Embryonic facial prominence (tissue), 1 donor: ENCODE measurements at regions not wholly inside any gene's neighbourhood (a gene's known extent, or its start where the extent isn't known, plus 50 kb on each side); places are given as distances from the start of the nearest gene placed in this dataset.
"Not testable (repeated sequence)": the region's sequence is repeated elsewhere in the genome, so short reads cannot be mapped to it uniquely, and the experiment has no call there.

ENCODE experiments used
- DNase-seq: peaks from one replicate; pipeline ENCODE4 v3.0.0-alpha.2; 2016; ENCODE audit errors: extremely low spot score

DNA sequence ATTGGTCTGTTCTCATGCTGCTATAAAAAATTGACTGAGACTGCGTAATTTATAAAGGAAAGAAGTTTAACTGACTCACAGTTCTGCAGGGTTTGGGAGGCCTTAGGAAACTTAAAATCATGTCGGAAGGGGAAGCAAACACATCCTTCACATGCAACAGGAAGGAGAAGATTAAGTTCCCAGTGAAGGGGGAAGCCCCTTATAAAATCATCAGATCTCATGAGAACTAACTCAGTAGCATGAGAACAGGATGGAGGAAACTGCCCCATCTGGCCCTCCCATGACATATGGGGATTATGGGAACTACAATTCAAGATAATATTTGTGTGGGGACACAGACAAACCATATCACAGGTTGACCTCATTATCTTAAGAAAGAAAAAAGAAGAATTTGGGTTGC is 134.5 kb downstream of the PPP1R3A start:
- no peak for DNase-seq

DNA sequence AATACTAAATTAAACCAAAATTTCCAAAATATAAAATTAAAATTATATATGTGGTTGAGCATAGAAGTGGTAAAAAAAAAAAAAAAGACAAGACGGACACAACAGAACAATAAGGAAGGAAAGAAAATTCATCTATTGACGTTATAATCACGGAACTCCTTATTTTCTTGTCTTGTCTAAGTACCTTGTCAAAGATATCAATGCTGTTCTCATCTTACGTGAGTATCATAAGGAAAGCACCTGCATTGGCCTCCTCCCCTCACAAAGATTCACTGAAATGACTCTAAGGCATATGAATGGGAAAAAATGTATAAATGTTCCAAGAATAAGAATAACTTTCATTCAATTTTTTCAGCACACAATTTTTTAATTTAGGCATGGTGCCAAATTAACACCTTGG is 135.4 kb downstream of the PPP1R3A start:
- no peak for DNase-seq

DNA sequence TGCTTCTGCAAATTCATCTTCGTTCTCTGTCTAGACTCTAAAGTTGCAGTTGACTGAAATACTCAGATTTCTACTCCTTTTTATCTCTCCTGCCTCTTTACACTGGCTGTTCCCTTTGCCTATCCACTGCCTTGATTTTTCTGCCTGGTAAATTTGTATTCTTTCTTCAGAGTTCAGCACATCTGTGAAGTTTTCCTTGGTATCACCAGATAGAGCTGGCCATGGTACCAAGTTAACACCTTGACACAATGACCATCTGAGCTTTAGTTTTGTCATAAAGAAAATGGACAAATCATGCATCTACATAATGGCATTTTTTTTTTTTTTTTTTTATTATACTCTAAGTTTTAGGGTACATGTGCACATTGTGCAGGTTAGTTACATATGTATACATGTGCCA is 143.0 kb downstream of the PPP1R3A start:
- no peak for DNase-seq

DNA sequence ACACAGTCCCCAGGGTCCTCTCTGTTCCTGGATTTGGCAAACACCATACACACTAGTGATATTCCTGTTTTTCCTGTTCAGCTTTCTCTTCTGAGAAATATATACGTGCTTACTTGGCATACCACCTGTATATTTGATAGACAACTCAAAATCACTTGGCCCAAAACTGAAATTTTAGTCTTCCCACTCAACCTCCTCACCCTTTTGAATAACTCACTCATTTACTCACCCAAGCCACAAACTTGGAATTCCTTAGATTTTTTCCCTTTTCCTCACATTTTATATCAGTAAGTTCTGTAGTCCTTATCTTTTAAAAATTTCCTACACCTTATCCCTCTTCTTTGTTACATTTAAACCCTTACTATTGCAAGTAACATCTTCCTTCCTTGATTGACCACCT is 143.4 kb downstream of the PPP1R3A start:
- DNase-seq = no peak

DNA sequence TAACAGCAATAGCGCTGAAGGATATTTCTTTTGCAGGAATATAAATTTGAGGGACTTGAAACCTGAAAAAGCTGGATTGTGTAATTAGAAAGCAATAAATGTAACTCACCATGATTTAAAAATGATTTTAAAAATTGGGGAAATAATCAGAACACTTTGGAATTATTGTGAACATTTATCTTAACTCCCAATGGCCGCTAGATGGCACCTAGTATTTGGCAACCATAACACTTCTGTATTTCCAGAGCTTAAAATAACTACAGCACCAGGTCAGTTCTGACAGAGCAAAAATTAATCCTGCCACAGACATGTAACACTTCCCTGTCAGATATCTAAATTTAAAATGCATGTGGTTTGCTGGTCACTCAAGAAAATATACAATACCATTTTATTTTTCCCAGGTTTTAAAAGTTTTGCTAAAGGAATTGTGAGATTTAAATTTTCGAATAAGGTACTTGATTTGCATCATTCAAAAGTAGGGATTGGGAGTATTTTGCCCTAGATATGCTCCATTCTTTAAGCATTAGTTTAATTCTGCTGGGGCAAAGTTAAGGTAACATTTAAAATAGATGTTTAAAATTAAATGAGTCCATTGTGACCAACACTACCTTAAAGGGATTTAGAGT is 144.5 kb downstream of the PPP1R3A start:
- DNase-seq = peak; percentile 29

DNA sequence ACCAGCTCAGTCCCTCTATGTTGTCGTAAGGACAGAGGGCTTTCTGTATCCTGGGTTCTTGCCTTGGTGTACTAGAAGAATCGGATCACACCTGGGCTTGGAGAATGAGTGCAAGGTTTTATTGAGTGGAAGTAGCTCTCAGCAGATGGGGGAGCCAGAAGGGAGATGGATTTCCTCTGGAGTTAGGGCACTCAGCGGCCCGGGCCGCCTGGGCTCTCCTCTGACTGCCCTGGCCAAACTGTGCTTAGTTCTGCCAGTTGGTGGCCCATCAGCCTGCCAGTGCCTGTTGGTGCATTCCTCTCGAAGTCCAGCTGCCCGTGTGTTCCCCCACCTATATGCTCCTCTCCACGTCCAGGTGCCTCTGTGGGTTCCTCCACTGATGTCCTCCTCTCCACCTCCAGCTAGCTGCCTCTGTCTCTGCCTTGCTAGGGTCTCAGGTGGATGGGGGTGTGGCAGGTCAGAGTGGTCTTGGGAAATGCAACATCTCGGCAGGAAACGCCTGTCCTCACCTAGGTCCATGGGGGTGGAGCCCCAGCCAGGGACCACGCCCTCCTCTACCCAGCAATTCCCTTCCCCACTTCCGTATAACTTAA is 148.6 kb downstream of the PPP1R3A start:
- no peak for DNase-seq

DNA sequence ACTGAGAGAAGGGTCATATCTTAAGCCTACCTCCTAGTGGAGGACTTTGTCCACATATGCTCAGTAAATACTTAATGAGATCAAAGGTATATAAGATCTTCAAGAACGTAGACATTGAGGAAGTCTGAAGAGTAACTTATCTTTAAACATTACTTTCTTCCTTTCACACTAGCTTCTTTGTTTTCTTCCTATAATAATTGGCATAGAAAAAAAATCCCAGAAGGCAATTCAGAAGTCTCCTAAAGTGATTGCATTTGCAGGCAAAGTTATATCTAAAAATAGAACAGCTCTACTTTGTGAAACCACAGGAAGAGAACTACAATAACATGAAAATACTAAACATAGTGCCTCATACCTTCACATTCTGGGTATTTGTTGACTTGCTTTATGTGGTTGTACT is 150.4 kb downstream of the PPP1R3A start:
- DNase-seq = no peak

DNA sequence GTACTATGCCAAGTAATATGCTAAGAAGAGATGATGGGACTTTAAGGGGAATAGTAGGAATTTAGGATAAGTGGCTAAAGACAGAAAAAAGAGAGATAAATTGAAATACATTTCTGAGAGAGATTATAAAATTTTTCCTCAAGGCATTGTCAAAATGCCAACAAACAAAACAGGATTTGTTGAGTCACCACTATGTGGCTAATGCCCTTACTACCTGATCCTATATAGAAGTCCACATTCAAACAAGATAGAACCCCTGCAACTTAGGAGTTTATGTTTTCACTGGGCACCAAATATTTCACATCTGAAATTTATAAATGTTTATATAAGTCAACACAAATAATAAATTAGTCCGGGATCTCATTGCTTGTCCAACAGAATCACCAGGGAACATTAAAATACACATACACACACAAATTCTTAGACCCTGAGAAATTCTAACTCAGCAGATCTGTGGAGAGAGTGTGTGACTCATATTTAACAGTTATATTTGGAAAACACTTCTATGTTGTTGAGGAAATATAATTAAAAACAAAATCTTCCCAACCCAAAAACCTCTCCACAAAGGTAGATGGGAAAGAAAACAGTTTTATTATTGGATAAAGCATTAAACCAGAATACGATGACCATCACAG is 154.3 kb downstream of the PPP1R3A start:
- no peak for DNase-seq

DNA sequence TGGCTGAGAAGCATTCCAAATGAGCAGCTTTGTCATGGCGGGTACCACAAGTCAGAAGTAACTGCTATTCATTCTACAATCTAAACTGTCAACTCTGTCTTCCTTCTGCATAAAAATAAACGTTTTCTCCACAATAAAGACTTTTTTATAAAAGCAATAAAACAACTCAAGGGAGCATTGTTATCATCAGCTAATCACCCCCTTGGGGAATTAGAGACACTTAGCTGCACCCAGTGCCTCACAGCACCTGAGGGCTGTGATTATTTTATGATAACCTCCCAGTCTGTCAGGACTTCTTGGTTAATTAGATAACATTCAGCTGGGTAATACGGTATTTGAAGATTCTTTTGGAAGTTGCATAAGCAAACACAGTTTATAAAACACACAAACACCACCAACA is 155.6 kb downstream of the PPP1R3A start:
- no peak for DNase-seq

DNA sequence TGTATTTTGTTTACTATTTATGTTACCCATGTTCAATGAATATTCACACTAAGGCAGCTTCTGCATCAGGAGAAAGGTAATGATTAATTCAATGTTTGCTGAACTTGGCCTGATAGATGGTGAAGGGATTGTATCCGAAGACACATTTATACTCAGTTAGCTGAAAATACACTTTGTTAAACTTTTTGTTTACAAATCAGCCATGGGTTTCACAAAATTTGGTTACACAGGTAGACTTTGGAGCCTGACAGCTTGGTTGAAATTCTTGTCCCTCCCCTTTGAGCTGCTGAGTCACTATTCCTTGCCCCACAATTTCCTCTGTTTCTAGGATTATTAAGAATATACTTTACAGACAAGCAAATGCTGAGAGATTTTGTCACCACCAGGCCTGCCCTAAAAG is 162.6 kb downstream of the PPP1R3A start:
- no peak for DNase-seq

DNA sequence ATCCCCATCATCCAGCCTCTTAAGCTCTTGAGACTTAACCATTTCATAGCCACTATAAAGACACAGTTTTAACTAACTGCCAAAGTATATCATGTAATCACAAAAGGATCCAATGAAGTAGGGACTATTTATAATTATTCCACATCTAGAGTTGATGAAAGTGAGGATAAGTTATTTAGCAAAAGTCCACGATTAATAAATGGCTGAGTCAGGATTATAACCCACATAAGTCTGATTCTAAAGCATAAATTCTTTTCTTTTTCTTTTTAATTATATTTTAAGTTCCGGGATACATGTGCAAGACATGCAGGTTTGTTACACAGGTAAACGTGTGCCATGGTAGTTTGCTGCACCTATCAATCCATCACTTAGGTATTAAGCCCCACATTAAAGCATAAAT is 166.1 kb downstream of the PPP1R3A start:
- DNase-seq = no peak

DNA sequence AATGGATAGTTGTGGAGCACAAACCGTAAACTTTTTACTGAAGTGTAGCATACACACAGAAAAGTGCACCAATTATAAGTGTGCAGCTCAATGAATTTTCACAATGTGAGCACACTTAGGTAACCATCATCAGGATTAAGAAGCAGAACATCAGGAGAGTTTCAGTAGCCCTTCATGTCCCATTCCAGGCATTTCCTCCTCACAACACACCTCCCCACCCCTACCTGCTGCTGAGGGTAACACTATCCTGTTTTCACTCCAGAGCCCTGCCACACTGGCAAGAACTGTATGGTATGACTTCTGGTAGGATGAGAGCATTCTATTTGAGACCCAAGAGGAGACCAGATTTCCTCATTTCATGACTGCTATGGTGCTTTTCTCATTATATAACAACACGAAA is 166.5 kb downstream of the PPP1R3A start:
- no peak for DNase-seq

DNA sequence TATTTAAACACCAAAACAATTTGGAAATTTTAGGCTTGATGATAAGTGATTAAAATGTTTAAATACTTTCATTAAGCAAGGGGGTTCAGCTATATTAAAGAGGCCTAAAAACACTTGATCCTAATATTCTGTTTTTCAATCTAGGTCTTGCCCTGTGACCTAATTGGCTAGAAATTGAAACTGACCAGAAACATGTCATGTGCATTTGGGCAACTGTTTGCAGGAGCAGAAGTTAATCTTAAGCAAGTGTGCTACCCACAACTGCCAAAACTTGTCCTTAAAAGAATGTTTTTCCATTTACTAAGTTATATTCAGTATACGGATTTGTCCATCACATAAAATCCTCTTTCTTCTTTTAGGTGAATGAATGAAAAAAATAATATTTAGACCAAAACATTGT is 167.3 kb downstream of the PPP1R3A start:
- DNase-seq = no peak

DNA sequence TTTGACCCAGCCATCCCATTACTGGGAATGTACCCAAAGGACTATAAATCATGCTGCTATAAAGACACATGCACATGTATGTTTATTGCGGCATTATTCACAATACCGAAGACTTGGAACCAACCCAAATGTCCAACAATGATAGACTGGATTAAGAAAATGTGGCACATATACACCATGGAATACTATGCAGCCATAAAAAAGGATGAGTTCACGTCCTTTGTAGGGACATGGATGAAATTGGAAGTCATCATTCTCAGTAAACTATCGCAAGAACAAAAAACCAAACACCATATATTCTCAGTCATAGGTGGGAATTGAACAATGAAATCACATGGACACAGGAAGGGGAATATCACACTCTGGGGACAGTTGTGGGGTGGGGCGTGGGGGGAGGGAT is 170.4 kb downstream of the PPP1R3A start:
- not testable (repeated sequence) for DNase-seq

DNA sequence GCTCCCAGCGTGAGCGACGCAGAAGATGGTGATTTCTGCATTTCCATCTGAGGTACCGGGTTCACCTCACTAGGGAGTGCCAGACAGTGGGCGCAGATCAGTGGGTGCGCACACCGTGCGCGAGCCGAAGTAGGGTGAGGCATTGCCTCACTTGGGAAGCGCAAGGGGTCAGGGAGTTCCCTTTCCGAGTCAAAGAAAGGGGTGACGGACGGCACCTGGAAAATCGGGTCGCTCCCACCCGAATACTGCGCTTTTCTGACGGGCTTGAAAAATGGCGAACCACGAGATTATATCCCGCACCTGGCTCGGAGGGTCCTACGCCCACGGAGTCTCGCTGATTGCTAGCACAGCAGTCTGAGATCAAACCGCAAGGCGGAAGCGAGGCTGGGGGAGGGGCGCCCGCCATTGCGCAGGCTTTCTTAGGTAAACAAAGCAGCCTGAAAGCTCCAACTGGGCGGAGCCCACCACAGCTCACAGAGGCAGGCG is 175.8 kb downstream of the PPP1R3A start:
- DNase-seq = not testable (repeated sequence)

DNA sequence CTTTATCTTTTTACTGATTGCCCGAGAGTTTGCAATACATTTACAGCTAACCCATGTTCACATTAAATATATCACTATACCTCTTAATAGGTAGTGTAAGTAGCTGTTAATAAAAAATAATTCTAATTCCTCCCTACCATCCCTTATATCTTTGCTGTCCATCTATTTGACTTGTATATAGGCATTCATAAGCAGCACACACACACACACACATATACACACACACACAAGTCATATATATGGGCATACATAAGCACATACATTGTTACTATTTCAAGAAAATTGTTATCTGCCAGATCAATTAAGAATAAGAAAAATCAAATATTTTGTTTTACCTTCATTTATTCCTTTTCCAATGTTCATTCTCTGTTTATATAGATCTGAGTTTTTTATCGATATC is 176.4 kb downstream of the PPP1R3A start:
- no peak for DNase-seq

DNA sequence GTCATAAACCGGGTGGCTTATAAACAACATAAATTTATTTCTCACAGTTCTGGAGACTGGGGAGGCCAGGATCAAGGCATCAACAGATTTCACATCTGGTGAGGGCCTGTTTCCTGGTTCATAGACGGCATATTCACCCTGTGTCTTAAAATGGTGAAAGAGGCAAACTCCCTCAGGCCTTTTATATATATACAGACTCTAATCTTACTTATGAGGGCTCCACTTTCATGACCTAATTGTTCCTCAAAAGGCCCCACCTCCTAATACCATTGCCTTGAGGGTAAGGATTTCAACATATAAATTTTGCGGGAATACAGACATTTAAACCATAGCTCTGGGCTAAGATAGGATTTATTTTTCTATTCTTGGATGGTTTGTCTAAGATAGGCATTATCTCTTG is 187.2 kb downstream of the PPP1R3A start:
- DNase-seq = no peak

DNA sequence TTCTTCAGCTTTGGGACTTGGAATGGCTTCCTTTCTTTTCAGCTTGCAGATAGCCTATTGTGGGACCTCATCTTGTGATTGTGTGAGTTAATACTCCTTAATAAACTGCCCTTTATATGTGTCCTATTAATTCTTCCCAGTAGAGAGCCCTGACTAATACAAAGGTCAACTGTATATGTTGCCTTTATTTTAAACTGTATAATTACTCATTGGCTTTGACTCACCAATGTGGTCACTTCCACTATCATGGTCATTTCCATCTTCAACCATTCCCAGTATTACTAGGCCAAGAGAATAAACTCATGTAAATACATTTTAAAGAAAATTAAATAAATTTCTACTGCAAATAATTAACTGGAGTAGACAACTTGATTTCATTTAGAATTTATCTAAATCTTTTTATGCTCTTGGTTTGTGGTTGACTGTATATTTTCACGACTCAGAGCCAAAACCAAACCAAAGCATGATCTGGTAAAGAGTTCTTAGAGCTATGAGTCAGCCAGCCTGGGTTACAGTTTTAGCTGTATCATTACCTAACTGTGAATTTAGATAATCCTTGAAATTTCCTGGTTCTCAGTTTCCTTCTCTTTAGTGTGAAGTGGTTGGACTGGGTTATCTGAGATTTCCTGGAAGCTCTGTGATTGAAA is 188.4 kb downstream of the PPP1R3A start:
- no peak for DNase-seq

DNA sequence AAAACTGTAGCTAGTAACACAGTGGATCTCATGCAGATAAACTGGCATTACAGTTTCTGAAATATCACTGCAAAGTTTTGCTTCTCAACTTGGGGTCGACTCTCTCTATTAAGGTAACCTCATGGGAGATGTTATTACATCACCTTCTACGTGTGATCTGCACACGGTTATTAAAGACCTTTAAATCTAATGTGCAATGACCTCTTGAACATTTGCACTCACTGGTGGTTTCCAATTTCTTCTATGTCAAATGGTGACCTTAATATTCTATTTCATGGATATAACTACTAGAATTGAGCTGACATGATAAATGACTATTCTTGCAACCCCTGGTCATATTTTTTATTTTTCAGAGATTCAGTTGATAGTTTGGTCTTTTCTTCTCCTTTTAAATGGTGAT is 191.3 kb downstream of the PPP1R3A start:
- DNase-seq = no peak

DNA sequence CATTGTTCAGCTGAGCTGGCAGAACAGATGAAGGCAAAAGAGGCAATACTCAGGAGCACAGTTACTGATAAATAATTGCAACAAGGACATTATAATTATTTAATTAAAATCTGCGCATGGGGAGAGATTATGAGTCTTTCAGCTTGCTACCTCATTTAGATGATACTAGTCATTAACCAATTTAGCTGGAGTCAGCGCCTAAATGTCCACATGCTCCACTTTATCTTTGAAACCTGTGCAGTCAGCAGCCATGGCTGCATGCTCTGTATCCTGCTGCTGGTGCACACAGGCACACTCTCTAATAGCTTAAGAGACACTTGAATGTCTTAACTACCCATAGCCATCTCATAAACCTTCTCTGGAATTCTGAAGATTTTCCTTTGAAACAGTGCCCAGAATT is 196.8 kb downstream of the PPP1R3A start:
- DNase-seq = no peak

DNA sequence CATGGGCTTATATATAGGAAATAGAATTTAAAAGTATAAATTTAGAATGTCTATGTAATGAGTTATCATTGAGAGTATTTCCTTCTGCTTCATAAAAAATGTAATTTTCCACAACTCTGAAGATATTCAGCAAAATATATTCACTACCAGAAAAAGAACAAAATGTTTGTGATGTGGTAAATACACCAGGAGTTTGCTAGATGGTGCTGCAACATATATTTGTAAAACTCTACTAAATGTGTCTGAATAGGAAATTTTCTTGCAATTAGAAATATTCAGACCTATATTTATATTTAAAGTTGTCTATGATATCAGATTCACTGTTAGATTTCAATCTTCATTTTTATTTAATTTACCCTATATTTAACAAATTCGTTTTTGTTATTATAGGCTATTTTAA is 201.1 kb downstream of the PPP1R3A start:
- no peak for DNase-seq

DNA sequence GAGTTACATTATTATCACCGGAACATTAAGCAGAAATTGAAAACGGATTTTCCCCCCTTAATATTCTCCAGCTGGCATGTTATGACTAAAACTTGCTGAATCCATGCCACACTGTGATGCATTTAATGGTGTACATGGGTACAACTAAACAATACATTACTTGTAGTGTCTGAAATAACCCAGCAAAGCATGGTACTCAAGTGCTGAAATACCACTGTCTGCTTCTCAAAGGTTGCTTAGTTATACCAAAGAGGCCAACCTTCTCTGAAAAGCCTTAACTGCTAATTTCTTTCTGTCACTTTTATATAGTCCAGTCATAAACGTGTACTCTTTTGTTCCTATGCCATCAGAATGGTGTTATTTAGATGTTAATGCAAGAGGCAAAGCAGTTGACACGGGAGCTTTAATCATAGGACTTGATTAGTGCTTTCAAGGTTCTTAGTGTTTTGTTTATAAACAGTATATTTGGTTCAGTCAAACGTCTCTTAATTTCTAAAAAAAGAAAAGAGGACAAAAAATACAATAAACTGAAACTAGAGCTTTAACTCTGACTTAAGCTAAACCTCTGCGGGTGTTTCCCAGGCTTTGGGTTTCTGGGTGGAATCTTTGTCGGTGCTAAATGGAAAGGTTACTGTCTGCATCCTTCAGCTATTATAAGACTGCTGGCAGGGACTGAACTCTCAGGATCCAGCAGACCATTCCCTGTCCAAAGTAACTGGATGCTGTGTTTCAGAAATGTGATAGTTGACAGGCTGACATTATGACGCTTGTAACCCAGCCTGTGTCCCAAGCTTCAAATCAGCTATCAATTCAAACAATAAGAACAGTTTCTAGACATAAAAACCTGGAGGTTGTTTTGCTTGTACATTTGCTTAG is 202.6 kb downstream of the PPP1R3A start:
- no peak for DNase-seq
